SU-DHL-6 (cell line): ENCODE measurements at regions not wholly inside any gene's neighbourhood (a gene's known extent, or its start where the extent isn't known, plus 50 kb on each side); places are given as distances from the start of the nearest gene placed in this dataset.

Source experiments
- H2AFZ ChIP-seq: fragments of 200-600 bp; sonication (generic); 2 replicates; pipeline ENCODE4 v1.6.1; 2014; ENCODE audit warnings: low read depth, mild to moderate bottlenecking, moderate library complexity, mixed read lengths, antibody characterized with exemption, low read length; ENCODE audit not compliant: severe bottlenecking
- H3F3A ChIP-seq: fragments of 200-600 bp; shearing (Covaris generic); 2 replicates; pipeline ENCODE4 v1.6.0; 2016; ENCODE audit warnings: antibody characterized with exemption, mild to moderate bottlenecking; ENCODE audit not compliant: insufficient read depth
- H3K27ac ChIP-seq: fragments of 200-600 bp; sonication (generic); 2 replicates; pipeline ENCODE4 v1.5.1; 2016; ENCODE audit warnings: low read depth, mild to moderate bottlenecking, low read length, moderate library complexity, mixed read lengths
- H3K27me3 ChIP-seq: fragments of 200-600 bp; sonication (generic), shearing (Covaris generic); 2 replicates; pipeline ENCODE4 v1.6.0; 2014; ENCODE audit warnings: mild to moderate bottlenecking, low read length
- H3K36me3 ChIP-seq: fragments of 200-600 bp; sonication (generic); 2 replicates; pipeline ENCODE4 v1.6.1; 2014; ENCODE audit warnings: mild to moderate bottlenecking, low read length, mixed read lengths
- H3K4me2 ChIP-seq: fragments of 300-600, 200-600 bp; shearing (Covaris generic), sonication (generic); 2 replicates; pipeline ENCODE4 v1.6.0; 2014; ENCODE audit warnings: low read length, low read depth, mild to moderate bottlenecking; ENCODE audit not compliant: poor library complexity, severe bottlenecking
- H3K4me3 ChIP-seq: fragments of 200-600 bp; sonication (generic); 2 replicates; pipeline ENCODE4 v1.5.1; 2014; ENCODE audit warnings: antibody characterized with exemption, low read length, mild to moderate bottlenecking, mixed read lengths; ENCODE audit not compliant: insufficient read depth, poor library complexity, severe bottlenecking
- H3K79me2 ChIP-seq: fragments of 200-600 bp; sonication (generic); 2 replicates; pipeline ENCODE4 v1.6.1; 2014; ENCODE audit warnings: mild to moderate bottlenecking, low read length, moderate library complexity; ENCODE audit not compliant: insufficient read depth
- H3K9ac ChIP-seq: fragments of 200-600 bp; sonication (generic); 2 replicates; pipeline ENCODE4 v1.7.0; 2014; ENCODE audit warnings: mild to moderate bottlenecking, low read length
- H3K9me2 ChIP-seq: fragments of 200-600 bp; sonication (generic); replicated peaks from 2 replicates; pipeline ENCODE4 v1.6.1; 2014; ENCODE audit warnings: low read length; ENCODE audit not compliant: insufficient read depth
- H3K9me3 ChIP-seq: fragments of 200-600 bp; sonication (generic); 2 replicates; pipeline ENCODE4 v1.6.1; 2014; ENCODE audit warnings: low read length, mixed read lengths; ENCODE audit not compliant: insufficient read depth
- H4K20me1 ChIP-seq: fragments of 200-600 bp; sonication (generic); 2 replicates; pipeline ENCODE4 v1.6.1; 2014; ENCODE audit warnings: low read depth, mild to moderate bottlenecking, antibody characterized with exemption, low read length, moderate library complexity, mixed read lengths
- EZH2phosphoT487 ChIP-seq: fragments of 200-600 bp; sonication (generic), shearing (Covaris generic); conservative IDR thresholded peaks from 2 replicates; pipeline ENCODE4 v1.6.1; 2018; ENCODE audit warnings: mild to moderate bottlenecking, antibody characterized with exemption, low read length, moderate library complexity, mixed read lengths
- TF ChIP-seq, protein P1 (sequence below): fragments of 200-600 bp; sonication (generic); IDR thresholded peaks from one replicate; pipeline ENCODE4 v1.5.1; 2017; ENCODE audit warnings: antibody characterized with exemption, mild to moderate bottlenecking, low read length, moderate library complexity; ENCODE audit not compliant: insufficient read depth, poor library complexity, severe bottlenecking

DNA sequence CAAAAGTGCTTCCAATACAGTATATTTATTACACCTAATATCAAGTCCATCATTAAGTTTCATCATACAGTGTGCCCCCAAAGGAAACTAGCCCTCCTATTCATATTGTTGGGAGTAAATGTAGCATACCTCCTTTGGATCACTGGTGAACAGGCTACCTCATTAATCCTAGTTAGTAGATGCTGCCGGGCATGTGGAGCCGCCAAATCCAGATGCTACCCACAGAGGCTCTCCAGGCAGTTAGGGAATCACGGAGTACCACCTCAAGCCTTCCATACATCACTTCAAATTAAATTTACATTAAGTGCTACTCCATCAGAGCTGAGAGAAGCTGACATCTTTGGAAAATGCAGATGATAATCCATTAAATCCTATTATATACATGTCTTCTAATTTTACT, 121.7 kb upstream of the FOXD3 start:
- Histone ChIP-seq H3K9ac (no peak overlapping the region), H3K9me3 (no peaks in the 10 kb centered on the region), H3K4me2 (no peak overlapping the region), H2AFZ (no peak overlapping the region), H3K4me3 (no peak overlapping the region), H3K9me2 (no peaks in the 10 kb centered on the region), H3K27me3 (no peaks in the 10 kb centered on the region), H3K27ac (no peak overlapping the region), H3F3A (no peaks in the 10 kb centered on the region), H3K79me2 (no peaks in the 10 kb centered on the region), H4K20me1 (no peaks in the 10 kb centered on the region), H3K36me3 (no peaks in the 10 kb centered on the region)
- TF ChIP-seq, protein P1, sequence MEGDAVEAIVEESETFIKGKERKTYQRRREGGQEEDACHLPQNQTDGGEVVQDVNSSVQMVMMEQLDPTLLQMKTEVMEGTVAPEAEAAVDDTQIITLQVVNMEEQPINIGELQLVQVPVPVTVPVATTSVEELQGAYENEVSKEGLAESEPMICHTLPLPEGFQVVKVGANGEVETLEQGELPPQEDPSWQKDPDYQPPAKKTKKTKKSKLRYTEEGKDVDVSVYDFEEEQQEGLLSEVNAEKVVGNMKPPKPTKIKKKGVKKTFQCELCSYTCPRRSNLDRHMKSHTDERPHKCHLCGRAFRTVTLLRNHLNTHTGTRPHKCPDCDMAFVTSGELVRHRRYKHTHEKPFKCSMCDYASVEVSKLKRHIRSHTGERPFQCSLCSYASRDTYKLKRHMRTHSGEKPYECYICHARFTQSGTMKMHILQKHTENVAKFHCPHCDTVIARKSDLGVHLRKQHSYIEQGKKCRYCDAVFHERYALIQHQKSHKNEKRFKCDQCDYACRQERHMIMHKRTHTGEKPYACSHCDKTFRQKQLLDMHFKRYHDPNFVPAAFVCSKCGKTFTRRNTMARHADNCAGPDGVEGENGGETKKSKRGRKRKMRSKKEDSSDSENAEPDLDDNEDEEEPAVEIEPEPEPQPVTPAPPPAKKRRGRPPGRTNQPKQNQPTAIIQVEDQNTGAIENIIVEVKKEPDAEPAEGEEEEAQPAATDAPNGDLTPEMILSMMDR: no peak
- no peak for TF ChIP-seq EZH2phosphoT487

DNA sequence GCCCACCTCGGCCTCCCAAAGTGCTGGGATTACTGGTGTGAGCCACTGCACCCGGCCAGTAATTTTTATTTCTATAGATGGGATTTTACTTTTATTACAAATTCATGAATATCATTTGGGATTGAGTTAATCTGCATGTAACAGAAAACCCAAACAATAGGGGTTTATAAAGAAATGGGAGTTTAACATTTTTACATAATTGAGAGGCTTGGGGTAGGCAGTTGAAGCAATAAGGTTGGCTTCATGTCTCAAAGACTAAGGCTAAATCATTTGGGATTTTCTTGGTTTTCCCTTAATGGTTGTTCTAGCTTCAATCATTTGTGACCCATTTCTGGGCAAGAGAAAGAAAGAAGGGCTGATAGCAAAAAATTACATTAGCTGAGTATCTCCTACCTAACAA, 118.7 kb upstream of the FOXD3 start:
- Histone ChIP-seq H3K9ac (no peak overlapping the region), H4K20me1 (no peaks in the 10 kb centered on the region), H2AFZ (no peak overlapping the region), H3F3A (no peaks in the 10 kb centered on the region), H3K36me3 (no peaks in the 10 kb centered on the region), H3K9me3 (no peaks in the 10 kb centered on the region), H3K9me2 (no peaks in the 10 kb centered on the region), H3K27me3 (no peaks in the 10 kb centered on the region), H3K79me2 (no peaks in the 10 kb centered on the region), H3K4me3 (no peak overlapping the region), H3K27ac (no peak overlapping the region), H3K4me2 (no peak overlapping the region)
- TF ChIP-seq, protein P1: no peak
- TF ChIP-seq EZH2phosphoT487: no peak

DNA sequence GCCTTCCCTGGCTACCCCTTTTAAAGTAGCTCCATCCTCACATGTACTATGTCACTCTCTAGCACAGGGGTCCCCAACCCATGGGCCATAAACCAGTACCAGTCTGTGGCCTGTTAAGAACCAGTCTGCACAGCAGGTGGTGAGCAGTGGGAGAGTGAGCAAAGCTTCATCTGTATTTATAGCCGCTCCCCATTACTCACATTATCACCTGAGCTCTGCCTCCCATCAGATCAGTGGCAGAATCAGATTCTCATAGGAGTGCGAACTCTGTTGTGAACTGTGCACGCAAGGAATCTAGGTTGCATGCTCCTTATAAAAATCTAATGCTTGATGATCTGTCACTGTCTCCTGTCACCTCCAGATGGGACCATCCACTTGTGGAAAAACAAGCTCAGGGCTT, 116.6 kb upstream of the FOXD3 start:
- Histone ChIP-seq H3K27ac (no peak overlapping the region), H4K20me1 (no peaks in the 10 kb centered on the region), H3K9me2 (no peaks in the 10 kb centered on the region), H3F3A (no peaks in the 10 kb centered on the region), H3K4me3 (no peak overlapping the region), H3K79me2 (no peaks in the 10 kb centered on the region), H3K36me3 (no peaks in the 10 kb centered on the region), H3K4me2 (no peak overlapping the region), H3K9me3 (no peaks in the 10 kb centered on the region), H3K27me3 (no peaks in the 10 kb centered on the region), H3K9ac (no peak overlapping the region), H2AFZ (no peak overlapping the region)
- no peak for TF ChIP-seq EZH2phosphoT487
- TF ChIP-seq, protein P1: no peak

DNA sequence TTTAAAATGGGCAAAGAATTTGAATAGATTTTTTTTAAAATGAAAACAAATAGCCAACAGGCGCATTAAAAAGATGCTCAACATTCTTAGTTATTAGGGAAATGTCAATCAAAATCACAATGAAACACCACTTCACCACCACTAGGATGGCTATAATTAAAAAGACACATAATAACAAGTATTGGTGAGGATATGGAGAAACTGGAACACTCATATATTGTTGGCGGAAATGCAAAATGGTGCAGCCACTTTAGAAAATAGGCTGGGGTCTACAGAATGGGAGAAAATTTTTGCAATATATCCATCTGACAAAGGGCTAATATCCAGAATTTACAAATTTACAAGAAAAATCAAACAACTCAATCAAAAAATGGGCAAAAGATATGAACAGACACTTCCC, 107.8 kb upstream of the FOXD3 start:
- H4K20me1 ChIP-seq: no peaks in the 10 kb centered on the region
- TF ChIP-seq, protein P1: no peak
- TF ChIP-seq EZH2phosphoT487: no peak
- peaks cover 3% of the 10 kb centered on the region; the same call in 1 of the 2 replicates for H3K9me3 ChIP-seq
- no peak overlapping the region for H3K27ac ChIP-seq
- no peaks in the 10 kb centered on the region for H3F3A ChIP-seq
- H3K9me2 ChIP-seq: no peaks in the 10 kb centered on the region
- H3K9ac ChIP-seq: no peak overlapping the region
- no peak overlapping the region for H3K4me2 ChIP-seq
- no peak overlapping the region for H2AFZ ChIP-seq
- no peaks in the 10 kb centered on the region for H3K36me3 ChIP-seq
- H3K79me2 ChIP-seq: no peaks in the 10 kb centered on the region
- no peaks in the 10 kb centered on the region; the same call in 1 of the 2 replicates for H3K27me3 ChIP-seq
- H3K4me3 ChIP-seq: no peak overlapping the region
